ENCODE measurements at regions not wholly inside any gene's neighbourhood (a gene's known extent, or its start where the extent isn't known, plus 50 kb on each side); places are given as distances from the start of the nearest gene placed in this dataset.

- TF ChIP-seq TOX (CRISPR knock-in tag; IDR thresholded peaks at IDR 0.05; ENCODE audit: borderline replicate concordance) = no peak
- TF ChIP-seq ZNF565 (CRISPR knock-in tag; conservative IDR thresholded peaks at IDR 0.05; ENCODE audit: low read depth) = no peak
These were observed 138.5 kb upstream of the DLX2 start for GRCh38 chr2:172241222-172241621.

All from SK-N-SH treated with all-trans-retinoic acid at 6 μM for 48 hours (cell line).